GM19023 (cell line): ENCODE measurements at regions not wholly inside any gene's neighbourhood (a gene's known extent, or its start where the extent isn't known, plus 50 kb on each side); places are given as distances from the start of the nearest gene placed in this dataset.
"Not testable (repeated sequence)": the region's sequence is repeated elsewhere in the genome, so short reads cannot be mapped to it uniquely, and the experiment has no call there.

Source experiments
- ATAC-seq: cut with Tn5 transposase; IDR thresholded peaks from one replicate; pipeline ENCODE4 v1.9.1; 2021; ENCODE audit warnings: mild to moderate bottlenecking, moderate library complexity; ENCODE audit not compliant: unreplicated experiment

DNA sequence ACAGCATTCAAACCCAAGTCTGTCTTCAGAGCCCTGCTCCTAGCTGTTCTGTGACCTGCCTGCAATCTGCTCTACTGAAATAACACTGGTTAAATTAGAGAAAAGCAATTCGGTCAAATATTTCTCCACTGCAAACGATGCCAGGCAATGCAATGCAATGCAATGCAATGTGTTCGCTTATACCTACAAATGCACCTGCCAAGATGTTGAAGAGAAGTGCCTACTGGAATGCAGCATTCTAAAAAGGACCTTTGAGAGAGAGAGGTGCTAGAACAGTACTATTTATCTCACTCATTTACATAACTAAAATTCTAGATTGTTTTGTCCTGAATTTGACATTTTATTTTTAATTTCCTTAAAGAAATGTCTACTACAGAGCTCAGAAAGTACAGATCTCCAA lies 157.3 kb upstream of the CDK1 start:
- no peak for ATAC-seq

DNA sequence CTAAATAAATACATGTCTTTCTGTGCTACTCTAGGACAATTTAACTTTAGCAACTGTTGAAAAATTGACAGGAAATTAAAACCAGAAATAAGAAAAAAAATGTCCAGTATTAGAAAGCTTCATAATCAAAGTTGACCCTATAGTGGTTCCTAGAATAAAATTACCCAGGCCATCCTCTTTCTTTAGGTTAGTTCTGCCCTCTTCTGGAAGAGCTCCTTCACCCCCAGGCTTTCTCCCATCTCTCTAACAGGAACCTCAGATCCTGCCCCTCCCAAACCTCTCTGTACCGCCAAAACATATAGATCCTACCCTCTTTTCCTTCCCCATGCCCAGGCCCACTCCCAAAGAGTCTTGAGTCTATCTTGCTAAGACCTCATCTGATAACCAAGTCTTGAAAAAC lies 159.4 kb upstream of the CDK1 start:
- no peak for ATAC-seq

DNA sequence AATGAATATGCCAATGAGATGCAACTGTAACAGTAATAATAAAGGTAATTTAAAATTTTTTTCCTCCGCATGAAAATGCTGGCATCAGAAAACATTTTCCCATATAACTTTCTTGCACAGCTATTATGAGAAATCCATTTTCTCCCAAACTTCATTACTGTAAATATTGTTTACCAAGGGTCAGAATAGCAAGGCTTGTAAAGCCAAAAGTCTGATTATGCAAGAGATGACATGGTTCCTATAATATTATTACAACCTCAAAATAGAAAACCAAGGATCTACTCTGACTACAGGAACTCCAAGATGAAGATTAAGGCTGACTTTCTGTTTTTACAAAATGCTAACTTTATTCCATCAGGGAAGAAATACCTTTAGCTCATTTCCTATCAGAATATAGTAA lies 162.7 kb upstream of the CDK1 start:
- ATAC-seq, result no peak

DNA sequence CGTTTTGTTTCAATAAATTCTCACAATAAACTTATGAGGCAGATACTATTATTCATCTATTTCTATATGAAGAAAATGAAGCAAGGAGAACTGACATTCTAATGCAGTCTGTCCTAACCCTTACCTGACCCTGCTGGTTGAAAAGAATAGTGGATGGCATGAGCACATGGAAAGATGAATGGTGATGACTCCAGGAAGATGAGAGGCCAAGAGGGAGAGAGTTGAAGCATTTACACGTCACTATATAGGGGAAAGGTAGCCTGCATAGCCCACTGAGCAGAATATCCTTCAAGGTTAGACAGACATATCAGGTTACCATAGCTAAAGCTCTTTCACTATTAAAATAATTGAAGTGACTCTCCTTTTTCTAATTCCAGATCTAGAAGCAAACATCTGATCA lies 163.9 kb upstream of the CDK1 start:
- no peak for ATAC-seq

DNA sequence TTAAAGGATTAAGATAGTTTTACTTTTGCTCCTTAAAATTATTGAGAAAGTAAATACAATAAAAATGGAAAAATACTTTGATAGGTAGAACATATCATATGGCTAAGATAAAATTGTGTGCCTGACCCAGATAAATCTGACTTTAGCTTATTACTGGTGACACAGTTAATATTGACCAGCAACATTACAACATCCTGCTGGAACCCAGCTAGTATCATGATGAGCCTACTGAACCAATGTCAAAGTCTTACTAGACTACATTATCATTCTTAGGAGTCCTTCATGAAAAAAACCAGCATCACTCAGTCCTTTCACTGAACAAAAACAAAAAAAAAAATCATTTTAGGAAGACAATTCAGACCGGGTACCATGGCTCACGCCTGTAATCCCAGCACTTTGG lies 164.8 kb upstream of the CDK1 start:
- no peak for ATAC-seq

DNA sequence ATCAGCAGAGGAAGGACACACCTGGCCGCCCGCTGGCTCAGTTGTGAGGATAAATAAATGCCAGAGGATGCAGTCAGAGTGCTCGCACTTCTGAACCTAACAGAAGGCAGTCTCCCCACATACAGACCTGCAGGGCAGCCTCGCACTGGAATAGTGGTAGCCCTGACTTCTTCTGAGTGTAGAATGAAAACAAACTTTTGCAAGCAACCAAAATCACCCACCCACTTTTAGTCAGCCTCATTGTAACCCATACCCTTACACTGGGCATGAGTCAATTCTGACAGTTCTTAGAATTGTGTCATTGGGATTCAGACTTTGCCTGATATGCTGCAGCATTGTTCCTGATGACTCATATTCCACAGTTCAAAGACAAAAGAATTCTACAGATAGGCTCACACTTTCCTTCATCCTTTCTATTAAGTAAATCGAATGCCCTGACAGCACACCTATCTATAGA lies 167.0 kb upstream of the CDK1 start:
- no peak for ATAC-seq

DNA sequence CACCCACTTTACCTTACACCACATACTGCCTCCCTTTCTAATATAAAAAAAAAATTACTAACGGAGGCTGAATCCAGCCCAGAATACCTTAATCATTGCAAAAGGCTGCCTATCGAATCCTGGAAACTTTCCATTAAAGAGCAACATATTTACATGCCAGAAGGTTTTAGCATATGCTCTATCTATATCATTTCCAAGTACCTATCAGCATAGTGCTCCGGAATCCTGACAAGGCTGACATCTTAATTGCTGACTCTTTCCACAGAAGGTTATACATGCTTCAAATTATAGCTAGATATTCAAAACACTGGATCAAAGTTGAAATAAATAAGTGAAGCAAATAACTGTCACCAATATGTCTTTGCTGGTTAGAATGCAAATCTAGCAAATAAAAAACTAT lies 170.9 kb upstream of the CDK1 start:
- ATAC-seq, result no peak

DNA sequence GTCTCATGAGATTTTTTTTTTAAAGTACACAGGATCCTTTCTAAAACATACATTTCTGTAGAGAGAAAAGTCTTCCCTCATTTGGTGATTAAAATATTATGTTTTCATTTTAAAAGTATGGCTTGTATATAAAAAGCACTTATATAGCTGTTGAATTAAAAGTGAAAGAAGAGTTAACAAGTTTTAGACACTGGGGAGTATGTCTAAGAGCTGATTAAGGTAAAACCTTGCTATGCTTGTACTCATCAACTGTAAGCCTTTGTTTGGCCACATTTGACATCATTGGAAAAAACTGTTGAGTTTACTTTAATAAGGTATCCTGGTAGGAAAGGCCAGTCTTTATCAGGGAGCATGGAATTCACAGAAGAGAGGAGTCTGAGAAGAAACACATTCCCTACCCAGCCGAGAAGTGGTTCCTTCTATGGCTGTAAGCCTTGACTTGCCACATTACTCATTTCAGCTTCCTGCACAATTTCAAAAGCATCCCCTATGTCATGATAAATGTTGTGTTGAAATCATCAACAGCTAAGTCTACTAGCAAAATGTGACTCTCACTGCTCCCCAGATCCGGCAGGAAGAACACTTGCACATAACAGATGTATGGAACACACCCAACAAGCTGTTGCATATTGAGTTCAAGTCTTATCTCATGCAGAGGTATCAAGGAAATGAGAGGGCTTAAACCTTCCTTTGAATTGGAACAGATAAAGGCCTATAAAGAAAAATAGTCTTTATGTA lies 171.8 kb upstream of the CDK1 start:
- no peak for ATAC-seq

DNA sequence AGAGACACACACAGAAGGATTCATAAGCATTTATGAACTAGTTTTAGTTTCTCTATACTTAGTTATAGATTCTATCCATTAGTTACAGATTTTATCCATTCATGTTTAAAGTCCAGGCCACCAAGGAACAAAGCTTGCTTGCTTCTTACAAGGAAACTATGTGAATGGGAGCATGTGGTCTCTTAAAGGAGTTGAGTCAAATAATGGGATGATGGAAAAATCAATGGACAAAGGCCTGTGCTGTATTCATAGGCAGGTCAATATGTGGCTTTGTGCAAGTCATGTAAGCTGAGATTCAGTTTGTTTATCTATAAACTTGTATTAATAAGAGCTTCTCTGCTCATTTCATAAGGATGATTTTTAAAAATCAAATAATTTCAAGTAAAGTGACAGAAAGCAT lies 172.8 kb upstream of the CDK1 start:
- ATAC-seq, result no peak

DNA sequence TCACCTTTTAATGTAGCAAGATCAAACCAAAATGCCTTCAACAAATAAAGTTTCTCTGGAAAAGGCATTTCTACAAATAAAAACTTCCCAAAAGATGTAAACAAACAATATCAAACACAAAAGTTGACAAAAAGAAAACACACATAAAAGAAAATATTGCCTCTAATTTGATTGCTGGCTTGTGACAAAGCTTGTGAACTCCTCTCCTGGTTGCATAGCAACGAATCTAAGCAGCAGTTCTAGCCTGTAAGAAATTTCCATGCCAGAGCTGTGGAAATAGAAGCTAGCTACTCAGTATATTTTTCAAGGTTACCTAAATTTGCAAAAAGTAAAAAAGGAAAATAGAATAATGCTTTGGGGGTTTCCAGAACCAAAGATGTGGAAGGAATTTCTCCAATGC lies 173.9 kb upstream of the CDK1 start:
- no peak for ATAC-seq

DNA sequence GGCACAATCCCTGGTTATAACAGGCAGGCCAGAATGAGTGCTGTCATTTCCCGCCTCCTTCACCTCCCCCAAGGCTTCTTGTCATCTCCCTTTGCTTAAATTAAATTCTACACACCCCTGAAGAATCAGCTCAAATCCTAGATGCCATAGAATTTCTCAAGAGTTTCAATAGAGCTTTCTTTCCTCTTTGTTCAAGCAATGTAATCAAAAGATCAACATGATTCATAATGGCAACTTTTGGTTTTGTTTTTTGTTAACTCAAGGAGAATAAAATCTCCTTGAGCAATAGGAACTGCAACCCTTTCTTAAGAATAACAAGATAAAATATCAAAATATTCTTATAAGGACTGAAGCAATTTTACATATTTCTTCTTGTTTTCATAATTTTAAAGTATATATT lies 180.8 kb upstream of the CDK1 start:
- ATAC-seq, result no peak

DNA sequence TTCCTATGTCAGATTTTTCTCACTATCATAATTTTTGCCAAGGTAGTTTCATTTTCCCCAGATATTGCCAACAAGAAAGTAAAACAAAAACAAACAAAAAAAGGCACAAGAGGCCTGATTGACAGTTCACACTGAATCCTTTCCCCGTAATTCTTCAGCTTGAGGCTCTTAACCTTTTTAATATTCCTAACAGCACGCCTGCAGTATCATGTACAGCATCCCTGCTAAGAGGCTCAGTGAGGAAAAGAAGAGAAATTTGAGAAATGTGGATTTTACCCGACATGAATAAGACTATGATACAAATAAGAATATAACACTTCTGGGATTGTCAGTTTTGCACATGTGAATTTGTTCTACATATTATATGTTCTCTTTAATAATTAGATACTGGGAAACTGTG lies 182.4 kb upstream of the CDK1 start:
- ATAC-seq, result no peak

DNA sequence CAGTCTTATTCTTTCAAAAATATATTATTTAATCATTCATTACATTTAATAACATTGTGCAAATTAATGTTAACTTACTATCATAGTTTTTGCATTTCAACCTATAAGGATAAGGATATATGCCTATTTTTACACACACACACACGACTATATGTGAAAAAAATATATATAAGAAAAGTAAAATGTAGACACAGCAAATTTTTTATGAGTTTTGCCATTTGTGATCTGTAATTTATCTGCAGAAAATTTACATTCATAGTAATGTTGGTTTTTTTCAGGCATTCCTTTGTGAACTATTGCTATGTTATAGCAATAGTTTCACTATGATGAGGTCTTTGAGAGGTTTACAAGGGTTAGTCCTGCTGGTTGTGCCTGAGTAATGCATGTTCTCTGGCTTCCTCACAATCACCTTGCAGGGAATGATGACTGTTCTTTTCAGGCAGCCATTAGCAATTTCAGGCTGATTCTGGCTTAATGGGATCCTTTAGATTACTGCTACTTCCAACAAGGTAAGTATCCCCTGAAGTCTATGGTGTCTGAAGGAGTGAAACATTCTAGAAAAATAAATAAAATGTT lies 183.7 kb upstream of the CDK1 start:
- ATAC-seq, result no peak

DNA sequence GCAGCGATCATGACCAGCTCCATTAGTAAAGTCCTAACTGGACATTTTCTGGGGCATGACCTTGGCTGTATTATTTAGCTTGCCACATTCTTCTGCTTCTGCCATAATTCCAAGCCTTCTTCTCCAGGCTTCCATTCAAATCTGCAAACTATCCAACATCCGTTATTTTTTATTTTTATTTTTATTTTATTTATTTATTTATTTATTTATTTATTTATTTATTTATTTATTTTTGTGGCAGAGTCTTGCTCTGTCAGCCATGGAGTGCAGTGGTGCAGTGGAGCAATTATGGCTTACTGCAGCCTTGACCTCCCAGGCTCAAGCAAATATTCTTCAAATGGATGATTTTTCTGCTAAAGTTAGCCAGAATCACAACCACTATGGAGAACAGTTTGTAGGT lies 187.2 kb upstream of the CDK1 start:
- no peak for ATAC-seq

DNA sequence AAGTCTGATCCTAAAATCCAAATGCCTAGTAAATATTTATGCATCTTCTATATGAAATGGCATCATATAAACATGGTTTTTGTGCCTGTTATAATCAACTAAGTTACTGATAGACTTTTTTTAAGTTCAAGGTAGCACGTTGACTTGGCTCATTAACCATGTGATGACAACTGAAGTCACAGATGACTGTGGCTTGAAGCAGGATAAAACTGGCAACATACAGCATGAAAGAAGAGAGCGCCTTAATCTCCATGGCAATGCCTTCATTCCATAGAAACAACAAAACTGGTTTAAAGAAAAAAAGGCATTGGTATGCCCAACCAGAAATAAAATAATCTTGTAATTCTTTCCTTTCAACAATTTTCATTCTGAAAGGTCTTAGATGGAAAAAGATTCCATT lies 188.9 kb upstream of the CDK1 start:
- no peak for ATAC-seq

DNA sequence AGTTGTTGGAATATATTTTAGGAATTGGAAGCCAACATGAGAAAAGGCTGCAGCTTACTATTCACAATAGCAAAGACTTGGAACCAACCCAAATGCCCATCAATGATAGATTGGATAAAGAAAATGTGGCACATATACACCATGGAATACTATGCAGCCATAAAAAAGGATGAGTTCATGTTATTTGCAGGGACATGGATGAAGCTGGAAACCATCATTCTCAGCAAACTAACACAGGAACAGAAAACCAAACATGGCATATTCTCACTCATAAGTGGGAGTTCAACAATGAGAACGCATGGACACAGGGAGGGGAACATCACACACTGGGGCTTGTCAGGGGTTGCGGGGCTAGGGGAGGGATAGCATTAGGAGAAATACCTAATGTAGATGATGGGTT lies 192.1 kb upstream of the ANK3 start:
- ATAC-seq, result not testable (repeated sequence)

DNA sequence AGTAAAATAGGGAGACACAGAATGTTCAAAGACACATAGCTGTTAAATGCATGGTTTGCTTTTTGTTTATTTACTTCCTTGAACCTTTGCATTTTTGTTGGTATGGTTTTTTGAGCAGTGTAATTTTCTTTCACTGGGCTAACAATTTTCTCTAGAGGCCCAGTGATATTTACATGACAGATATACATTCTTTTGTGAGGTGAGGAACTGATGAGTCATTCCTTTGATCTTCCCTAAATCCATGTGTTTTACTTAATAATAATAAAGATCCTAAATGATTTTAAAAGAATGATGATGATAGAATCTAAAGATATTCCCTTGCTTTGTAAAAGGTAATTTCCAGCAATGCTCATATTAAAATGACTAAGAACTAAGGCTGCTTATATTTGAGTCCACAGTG lies 188.5 kb upstream of the ANK3 start:
- no peak for ATAC-seq

DNA sequence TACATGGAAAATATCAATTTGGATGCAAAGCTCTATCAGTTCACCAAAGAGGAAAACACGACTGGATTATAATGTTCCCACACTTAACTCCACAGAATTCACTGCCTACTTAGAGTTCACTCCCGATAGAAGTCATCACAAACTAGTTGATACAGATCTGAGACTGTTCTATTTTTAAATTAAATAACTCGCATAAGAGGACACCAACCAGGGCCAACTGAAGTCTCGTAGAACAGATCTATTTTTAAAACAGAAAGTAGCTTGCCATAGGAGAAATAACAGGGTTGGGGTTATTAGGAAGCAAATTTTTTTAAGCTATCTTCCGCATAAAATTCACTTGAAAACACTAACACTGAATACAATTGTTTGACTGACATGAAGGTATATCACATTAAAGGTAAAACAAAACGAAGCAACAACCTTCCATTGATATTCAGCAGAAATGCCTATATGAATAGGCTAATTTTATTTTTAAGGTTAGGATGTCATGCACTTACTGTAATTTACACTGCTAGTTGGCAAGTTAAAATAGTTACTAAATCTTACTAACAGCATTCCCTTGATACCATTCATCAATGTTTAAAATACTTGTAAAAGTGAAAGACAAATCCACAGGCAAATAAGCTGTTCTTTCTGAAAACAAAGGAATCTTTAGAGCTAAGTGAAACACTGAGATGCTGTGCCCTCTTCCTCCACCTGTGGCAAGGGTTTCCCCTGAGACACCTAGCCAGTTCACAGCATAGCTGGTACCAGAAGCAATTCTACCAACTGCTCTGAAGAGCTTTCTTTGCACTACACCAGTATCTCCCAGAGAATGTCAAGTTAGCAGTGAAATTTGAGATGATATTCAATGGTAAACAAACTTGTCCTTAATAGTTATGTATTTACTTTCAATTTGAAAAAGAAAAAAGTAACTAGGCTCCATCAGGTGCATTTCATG lies 186.7 kb upstream of the ANK3 start:
- ATAC-seq, result no peak

DNA sequence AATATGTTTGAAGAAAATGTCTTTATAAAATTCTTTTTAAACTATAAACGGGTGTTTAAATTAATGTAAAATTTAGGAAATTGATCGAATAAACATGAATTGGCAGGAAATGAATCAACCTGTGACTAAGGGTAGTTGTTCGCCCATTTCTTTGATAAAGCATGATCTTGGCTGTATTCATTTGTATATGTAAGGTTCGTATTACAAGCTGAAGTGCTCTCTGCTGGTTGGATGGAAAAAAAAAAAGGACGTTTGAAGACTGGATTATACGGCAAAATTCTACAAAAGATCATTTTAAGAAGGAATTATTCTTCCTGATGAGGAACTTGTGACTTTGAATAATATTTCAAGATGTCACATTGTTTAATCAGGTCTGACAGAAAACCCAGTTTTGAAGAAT lies 185.4 kb upstream of the ANK3 start:
- no peak for ATAC-seq

DNA sequence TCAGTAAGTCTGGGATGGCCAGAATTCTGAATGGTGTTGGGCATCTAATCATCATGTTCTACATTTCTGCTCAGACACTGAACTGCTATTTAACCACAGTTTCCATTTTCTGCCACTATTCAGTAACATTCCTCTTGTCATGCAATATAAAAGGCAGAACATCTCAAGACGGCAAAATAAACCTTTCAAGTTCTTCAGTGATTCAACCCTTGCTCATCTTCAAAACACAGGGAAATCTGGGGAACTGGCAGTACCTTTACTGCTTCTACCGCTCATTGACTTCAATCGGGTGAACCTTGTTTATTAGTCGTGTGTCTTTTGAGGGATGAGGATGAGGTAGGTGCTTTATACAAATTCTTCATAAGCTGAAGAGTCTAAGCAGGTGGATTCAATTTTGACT lies 184.7 kb upstream of the ANK3 start:
- ATAC-seq, result no peak

DNA sequence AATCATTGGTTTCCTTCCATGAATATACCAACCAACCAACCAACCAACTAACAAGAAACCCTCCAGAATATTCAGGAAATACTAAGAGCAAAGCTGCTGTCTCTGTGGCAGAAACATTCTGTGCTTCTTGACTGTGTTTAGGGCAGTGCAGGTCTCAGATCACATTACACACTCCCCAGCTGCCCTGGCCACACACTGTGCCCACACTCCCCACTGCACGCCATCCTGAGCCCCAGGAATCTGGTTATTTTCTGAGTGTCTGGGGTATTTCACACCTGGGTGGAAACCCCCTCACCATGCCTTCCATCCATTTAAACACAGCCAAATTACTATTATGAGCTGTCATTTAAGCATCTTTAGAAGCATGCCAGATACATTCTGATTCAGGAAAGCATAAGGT lies 183.7 kb upstream of the ANK3 start:
- no peak for ATAC-seq
